GM19239 (cell line): ENCODE measurements at regions not wholly inside any gene's neighbourhood (a gene's known extent, or its start where the extent isn't known, plus 50 kb on each side); places are given as distances from the start of the nearest gene placed in this dataset.
"Not testable (repeated sequence)": the region's sequence is repeated elsewhere in the genome, so short reads cannot be mapped to it uniquely, and the experiment has no call there.

Source experiments
- DNase-seq: peaks from one replicate; pipeline ENCODE4 v3.0.0; 2011; ENCODE audit warnings: low spot score; ENCODE audit not compliant: insufficient read length
- FAIRE-seq: peaks from 2 replicates; lab custom pipeline; 2011; peaks lifted over from hg19 to GRCh38; lab: Jason Lieb, UNC

DNA sequence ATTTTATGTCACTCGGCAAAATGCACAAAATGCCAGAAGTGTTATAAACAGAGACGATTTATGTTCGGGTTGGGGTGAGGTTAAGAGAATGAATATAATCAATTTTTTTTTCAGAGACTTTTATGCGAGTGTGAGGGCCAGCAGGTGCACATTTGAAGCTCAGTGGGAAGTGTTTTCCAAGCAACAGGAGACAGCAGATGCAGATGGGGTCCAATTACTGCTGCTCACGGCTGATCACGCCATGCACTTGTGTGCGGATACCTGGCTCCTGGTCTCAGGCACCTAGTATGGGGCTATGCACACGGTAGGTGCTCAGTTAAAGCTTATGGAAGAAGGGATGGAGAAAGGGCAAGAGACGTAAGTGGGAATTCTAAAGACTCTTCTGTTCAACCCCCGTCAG, 249.1 kb downstream of the MIAT start:
- no peak for FAIRE-seq
- DNase-seq = no peak

DNA sequence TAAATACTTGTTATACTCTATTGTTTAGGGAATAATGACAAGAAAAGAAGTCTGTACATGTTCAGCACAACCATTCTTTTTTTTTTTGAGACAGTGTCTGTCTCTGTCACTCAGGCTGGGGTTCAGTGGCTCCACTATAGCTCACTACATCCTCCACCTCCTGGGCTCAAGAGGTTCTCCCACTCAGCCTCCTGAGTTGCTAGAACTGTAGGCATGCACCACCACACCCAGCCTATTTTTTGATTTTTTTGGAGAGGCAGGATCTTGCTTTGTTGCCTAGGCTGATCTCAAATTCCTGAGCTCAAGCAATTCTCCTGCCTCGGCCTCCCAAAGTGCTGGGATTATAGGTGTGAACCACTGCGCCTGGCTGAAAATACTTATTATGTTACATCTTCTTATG, 250.0 kb downstream of the MIAT start:
- FAIRE-seq (no peak), DNase-seq (no peak)

DNA sequence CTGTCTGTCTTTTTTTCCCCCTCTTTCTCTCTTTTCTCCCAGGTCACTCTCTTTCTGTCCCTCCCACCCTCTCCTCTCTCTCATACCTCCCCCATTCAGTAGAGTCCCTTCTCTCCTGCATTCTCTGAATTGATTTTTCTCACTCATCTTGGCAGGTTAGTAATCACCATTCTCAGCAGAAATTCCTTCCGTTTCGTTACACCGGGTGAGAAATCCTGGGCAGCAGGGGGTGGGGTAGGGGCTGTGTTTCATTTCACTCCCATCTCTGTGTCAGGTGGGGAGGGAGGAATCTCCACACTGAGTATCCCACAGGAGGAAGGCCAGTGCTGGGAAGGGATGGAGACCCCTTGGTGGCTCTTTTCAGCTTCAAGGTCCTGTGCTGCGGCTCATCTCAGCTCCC, 253.5 kb downstream of the MIAT start:
- DNase-seq (no peak), FAIRE-seq (no peak)

DNA sequence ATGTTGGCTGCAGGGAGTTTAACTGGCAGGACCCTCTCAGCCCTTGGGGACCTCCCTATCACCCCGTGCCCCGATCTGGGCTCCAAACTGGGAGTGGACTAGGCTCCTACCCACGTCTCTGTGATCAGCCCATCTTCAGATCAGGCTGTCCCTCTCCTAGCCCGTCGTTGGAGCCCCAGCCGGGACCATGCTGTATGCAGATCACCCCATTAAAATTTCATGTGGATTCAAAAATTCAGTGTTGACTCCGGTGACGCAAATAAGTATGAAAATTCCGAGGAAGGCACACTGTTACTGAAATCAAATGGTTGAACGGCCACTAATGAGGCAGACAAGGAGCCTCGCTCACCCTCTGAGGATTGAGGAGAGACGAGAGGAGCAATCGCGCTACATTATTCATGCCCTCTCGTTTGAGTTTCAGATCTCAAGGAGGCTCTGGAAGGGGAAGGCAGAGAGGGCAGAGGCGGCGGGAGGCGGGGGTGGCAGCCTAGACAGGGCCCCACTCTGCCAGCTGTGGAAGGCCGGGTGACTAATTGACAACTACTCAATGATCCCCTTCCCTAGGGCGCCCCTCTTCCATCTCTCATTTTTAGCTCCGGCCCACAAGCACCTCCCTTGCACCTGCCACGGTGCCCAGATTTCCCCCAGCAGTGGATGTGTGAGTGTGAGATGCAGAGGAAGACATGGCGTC, 255.4 kb downstream of the MIAT start:
- FAIRE-seq (no peak), DNase-seq (no peak)

DNA sequence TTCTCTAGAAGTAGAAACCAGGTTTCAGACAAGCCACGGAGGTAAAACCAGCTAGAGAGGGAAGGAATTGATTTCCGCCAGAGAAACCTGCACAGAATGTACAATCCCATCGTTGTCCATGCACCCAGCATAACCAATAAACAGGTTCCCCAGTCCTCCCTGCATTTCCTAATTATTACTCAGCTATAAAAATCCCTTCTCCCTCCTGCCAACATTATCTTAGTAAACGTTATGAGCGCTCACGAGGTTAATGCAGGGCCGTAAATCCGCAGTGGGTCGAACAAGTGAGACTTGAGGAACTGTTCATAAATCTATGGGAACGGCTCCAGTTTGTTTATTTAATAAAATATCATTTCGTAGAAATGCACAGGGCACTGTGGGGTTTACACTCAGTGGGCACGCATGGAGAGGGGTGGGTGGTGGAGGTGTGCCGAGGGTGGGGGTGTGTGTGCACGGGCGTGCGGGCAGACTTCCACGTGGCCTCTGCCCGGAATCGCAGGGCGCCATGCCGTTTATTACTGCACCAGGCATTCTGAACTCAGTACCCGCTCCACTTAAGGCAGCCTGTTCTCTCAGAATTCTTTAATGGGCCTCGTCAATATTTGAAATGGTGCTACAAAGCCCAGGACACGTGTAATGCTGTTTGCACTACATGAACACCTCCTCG, 257.3 kb downstream of the MIAT start:
- DNase-seq (no peak), FAIRE-seq (no peak)

DNA sequence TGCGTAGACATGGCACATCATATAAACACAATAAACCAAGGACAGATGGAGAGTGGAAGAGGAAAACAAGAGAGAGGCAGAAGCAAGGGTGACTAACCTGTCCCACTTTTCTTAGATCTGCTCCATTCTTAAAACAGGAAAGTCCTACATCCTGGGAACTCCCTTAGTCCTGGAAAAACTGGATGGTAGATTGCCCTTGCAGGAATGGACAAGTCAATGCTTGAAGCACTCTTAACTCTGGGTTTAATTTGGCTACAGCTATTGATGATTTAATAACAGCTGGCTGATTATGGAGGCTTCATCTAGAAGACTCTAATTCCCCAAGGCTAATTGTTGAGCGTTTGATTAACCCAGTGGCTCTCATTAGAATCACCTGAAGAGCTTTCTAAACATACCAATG, 258.8 kb downstream of the MIAT start:
- no peak for FAIRE-seq

DNA sequence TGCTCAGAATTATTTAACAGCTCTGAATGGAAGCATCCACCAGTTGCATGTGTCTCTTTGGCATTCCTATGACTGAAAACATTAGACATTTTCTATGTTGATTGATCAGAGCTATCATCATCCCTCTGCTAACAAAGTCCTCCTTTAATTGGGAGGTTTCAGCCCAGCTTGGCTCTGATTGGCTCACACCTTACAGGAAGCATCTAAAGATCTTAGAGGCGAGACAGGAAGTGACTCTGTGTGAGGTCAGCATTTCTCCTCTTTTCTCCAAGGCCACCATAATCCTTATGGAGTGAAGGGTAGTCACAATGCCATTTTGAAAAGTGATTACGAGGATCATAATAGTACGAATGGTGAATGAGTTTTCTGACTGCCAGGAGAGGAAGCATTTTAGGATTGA, 260.8 kb downstream of the MIAT start:
- DNase-seq (no peak), FAIRE-seq (no peak)

More for the DNA sequence above, 258.8 kb downstream of the MIAT start:
- no peak for DNase-seq

DNA sequence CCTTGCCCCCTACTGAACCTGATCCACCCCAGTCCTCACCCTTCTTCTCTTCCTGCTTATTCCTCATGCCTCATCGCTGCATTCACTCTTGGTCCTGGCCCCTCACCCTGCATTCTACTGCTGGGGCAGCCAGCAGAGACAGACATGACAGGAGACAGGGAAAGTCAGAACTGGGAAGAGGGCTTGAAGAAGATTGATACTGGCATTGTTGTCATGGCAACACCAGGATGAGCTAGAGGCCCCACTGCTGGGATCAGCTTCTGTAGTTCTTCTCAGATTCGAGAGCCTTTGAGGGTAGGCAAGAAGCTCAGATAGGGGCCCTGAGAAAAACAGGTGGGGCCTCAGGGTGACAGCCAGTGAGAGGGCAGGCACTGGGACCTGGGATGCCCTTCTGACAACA, 264.3 kb downstream of the MIAT start:
- FAIRE-seq (no peak), DNase-seq (no peak)

DNA sequence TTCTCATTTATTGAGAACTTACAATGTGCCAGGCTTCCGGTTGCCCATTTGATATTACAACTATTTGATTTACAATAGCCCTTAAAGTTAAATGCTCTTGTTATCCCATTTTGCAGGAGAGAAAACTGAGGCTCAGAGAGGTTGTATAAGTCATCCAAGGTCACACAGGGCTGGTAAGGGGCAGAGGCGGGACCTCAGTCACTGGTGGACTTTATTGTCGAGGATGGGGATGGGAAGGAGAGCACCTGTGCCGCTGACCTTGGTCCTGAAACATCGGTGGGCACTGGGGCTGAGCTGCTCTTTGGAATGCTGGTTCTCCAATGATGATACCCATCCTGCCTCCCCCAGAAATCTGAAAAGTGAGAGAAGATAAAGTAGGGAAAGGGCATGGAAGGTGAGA, 265.4 kb downstream of the MIAT start:
- FAIRE-seq (no peak), DNase-seq (no peak)

DNA sequence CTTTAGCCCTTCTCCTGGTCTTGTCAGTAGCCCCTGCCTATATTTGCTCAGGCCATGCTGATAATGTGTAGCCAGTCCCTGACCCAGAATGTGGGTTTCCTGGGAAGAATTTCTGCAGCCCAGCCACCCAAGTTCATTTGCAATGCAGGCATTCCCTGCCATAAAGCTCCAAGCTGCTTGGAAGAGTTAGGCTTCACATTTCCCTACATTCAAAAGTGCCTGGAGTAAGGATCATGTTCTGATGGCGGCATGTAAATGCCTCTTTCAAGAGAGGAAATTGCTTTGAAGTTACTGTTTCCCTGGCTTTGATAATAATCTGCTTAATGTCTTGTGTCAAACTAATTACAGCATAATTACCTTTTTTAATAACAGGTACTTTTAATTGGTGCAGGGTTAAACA, 266.1 kb downstream of the MIAT start:
- FAIRE-seq = no peak
- no peak for DNase-seq

DNA sequence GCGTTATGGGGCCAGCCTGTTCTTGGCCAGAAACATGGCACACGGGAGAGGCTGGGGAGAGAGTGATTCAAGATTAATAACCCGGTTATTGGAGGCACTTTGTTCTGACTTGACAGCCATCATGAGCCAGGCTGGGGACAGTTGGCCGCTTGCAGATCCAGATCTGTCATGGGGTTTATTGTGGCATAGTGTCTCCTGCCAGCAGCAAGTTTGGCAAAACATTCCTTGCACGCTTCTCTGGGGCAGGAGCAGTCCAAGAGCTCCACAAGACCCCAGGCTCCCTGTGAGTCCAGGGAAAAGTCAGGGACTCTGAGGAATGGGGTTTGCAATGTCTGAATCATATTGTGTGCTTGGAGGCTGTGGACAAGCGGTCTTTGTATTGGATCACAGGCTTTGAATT, 270.4 kb downstream of the MIAT start:
- FAIRE-seq = no peak
- DNase-seq = no peak

DNA sequence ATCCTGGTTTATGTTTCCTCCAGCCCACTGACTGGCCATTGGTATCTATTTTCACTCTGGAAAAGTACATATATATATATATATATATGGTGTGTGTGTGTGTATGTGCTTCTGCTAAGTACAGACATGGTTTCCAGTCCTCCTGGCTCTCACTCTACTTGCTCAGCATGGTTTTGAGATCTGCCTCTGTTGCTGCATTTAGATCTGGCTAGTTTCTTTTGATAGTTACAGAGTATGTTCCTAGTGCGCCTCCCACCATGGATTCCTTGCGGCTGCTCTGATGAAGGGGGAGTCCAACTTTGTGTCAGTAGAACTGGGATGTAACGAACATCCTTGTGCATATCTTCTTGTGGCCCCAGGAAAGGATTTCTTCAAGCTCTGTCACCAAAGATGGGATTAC, 274.1 kb downstream of the MIAT start:
- DNase-seq = no peak
- no peak for FAIRE-seq

DNA sequence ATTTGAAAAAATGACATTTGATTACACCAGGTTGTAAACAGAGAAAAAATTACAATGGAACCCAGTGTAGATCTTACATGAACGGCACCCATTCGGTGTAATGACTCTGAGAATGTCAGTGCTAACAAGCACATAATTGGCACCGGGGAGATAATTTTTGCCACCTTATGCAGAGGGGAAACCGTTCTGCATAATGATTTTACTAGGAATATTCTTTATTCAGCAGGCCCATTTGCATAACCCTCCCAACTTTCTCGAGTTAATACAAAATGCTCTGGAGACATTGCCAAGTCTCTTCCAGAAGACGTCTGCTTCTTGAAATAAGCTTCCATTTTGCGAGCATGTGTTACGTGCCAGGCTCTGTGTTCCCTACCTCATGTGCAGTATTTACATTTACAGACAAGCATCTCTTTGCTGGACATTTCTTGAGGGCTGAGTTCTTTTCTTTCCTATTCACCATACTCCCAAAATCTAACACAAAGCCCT, 275.8 kb downstream of the MIAT start:
- no peak for FAIRE-seq
- DNase-seq = no peak

DNA sequence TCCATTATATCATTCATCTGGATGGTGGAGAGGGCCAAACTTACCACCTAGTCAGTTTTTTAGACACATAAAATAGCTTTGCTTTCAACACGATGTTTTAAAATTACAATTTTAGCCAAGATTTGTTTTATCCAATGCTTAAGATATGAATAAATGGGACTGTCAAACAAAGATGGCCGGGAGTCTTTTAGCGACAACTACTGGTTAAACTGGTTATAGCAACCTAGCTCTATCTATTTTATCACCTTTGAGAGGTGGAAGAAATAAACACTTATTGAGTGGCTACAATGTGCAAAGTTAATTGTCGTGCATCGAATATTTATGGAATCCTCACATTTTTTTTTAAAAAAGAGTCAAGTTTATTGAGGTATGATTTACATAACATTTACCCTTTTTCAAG, 279.8 kb downstream of the MIAT start:
- FAIRE-seq = no peak

DNA sequence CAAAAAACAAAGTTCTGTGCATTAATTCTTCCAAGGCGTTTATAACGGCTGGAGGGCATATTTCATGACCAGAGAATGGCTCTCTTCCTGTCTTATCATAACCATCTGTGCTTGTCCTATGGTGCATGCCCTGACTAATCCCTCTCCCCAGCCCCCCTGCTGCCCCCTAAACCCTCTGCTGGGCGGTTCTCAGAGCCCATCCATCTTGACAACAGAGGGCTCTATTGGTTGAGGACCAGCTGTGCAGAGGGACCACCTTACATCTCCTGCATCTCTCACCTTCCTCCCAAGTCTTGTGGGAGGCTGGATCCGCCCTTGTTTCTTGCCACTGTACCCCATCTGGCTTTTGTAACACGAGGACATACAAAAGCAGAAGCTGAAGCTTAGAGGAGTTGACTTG, 282.1 kb downstream of the MIAT start:
- FAIRE-seq (no peak), DNase-seq (no peak)

More for the DNA sequence above, 279.8 kb downstream of the MIAT start:
- DNase-seq = no peak

DNA sequence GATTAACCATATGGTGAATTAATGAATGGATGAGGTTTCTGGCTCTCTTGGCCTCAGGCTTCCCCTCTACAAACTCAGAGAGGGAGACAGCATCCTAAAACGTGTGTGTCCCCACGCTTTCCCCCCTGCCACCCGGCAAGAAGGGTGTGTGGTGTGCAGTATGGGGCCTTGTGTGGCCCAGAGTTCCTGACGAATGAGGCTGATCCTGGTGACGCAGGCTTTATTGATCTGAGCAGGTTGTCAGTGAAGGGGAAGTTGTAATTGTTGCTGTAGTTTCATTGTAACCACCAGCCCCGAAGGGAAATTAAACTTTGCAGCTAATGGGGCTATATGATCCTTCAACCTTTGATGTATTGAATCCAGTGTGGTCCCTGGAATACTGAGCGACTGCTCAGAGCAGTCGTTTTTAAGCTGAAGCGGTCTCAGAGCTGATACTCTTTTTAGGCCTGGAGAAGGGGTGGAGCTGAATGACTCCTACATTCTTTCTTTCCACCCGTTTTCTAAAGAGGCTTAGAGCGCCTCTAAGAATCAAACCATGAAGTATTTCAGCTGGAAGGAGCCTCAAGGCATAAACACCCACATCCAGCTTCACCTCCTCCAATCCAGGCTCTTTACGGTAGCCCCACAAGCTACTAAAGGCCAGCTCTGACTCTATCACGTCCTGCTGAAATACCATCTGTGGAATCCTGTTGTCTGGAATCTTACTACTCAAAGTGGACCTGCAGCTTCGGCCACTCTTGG, 284.7 kb downstream of the MIAT start:
- DNase-seq = no peak
- FAIRE-seq = no peak

DNA sequence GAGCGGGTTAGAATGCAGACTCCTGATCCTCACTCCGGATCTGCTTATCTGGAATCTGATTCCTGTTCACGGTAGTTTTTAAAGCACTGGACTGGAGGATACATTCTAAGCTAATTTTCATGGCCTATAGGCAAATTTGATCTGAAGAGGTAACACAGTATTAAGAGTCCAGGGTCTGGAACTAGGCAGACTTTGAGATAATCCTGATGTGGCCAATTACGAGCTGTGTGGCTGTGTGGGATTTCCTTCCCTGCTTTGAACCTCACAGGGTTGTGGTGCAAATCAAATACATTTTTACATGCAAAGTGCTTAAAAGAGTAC, 285.2 kb downstream of the MIAT start:
- FAIRE-seq = no peak
- DNase-seq = no peak

DNA sequence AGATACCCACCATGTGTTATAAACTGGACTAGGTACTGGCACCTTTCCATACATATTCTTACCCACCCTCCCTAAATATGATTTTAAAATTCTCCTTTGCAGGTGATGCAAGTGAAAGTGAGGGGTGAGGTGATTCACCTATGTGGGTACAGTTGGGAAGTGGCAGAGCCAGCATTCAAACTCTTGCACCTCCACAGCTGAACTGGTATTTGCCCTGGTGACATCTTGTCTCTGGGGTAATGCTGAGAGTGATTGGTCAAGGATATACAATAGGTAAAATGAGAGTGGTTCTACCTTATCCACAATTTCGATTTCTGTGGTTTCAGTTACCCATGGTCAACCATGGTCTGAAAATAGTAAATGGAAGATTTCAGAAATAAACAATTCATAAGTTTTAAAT, 288.2 kb downstream of the MIAT start:
- no peak for FAIRE-seq
- DNase-seq = no peak

DNA sequence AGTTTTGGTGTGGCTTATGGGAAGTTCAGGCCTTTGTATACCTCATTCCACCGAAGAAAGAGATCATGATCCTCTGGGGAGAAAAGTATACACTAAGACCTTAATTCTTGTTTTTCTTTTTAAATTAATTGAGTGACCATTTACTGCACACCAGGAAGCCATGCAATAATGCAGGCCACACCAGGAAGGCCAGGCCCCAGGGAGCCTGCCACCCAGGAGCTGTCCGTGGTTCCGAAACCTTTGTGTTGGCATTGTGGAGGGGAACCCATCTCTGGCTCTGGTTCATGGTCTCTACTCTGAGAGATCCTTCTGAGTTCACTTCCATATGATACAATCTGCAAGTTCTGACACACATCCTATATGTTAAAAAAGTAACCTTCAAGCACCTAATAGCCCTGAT, 291.8 kb downstream of the MIAT start:
- DNase-seq (no peak), FAIRE-seq (no peak)

DNA sequence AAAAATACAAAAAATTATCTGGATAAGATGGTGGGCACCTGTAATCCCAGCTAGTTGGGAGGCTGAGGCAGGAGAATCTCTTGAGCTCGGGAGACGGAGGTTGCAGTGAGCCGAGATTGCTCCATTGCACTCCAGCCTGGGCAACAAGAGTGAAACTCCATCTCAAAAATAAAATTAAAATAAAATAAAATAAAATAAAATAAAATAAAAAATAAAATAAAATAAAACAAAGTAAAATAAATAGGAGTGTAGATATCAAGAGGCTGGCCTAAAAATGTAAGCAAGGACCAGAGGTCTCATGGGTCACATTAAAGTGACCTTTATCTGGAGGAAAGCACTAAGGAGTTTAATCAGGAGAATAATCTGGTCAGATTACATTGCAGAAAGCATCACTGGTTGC, 293.8 kb downstream of the MIAT start:
- DNase-seq, FAIRE-seq: not testable (repeated sequence)

DNA sequence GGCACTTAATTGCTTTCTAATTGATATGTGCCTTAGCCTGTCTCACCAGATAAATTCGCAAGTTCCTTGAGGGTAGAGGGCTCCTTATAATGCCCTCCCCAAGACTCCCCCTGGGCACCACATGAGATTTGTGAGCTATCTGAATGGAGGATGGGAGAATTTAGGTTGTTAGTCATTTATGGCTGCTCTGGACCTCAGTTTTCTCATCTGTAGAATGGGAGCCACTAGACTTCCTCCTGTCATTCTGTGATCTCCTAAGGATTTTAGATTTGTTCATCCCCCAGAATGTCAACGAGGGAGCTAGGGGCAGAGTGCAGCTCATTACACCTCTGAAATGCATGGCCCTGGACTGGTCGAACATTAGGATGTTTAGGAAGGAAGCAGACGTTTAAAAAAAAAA, 294.6 kb downstream of the MIAT start:
- DNase-seq (no peak), FAIRE-seq (no peak)
